ENCODE measurements at regions not wholly inside any gene's neighbourhood (a gene's known extent, or its start where the extent isn't known, plus 50 kb on each side); places are given as distances from the start of the nearest gene placed in this dataset.

DNA sequence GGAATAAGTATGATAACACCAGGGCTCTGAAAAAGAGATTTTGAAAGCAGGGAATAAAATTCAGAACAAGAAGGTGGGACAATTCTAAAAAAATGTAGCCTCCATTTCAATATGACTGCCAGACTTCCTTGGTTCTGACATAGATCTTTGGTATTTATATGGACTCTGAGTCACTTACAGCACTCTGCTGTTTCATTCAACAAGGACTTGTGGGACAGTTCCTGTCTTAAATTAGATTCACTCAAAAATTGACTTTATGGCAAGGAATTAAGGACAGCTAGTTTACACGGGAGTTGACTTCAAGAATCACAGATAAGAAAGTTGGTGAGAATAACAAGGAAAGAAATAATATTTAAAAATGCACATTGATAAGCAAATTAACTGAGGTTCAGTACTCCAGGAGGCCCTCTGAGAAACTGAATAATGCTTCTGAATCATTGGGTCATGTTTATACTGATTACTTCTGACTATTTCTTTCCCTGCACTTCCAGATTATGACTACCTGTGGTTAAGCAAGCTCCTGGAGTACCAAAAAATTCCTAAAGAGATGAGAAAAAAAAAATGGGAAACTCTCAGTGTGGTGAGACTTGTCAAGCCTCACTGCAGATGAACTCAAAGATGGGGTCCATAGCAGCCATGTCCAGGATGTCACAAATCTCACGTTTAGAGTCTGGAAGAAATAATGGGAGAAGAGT is 828.3 kb upstream of the PIK3C3 start:
- Histone ChIP-seq H3K9me3 (ENCODE audit: insufficient read depth in 2 of 2, low read depth in 1 of 2, low read length in 1 of 2) (no peaks in the 10 kb centered on the region), H3K18ac (ENCODE audit: extremely low read depth, low read length) (no peak overlapping the region), H3K4ac (replicated peaks; ENCODE audit: insufficient read length, low read depth, low read length) (no peak overlapping the region), H3K79me2 (ENCODE audit: control insufficient read depth in 1 of 2, insufficient read depth in 2 of 2, low read length in 2 of 2) (no peaks in the 10 kb centered on the region), H3K79me1 (ENCODE audit: low read depth, low read length) (no peaks in the 10 kb centered on the region), H4K20me1 (replicated peaks in 1 of 2; ENCODE audit: control insufficient read depth in 1 of 2, insufficient read depth in 2 of 2, low read length in 2 of 2) (no peaks in the 10 kb centered on the region), H3K56ac (replicated peaks; ENCODE audit: insufficient read length, low read depth, low read length) (no peak overlapping the region), H2BK15ac (ENCODE audit: low read length) (no peak overlapping the region), H3K4me2 (ENCODE audit: insufficient read depth in 1 of 2, low read depth in 2 of 2, low read length in 2 of 2) (no peak overlapping the region), H2BK20ac (ENCODE audit: low read length) (no peak overlapping the region), H3K36me3 (ENCODE audit: control insufficient read depth in 2 of 4, insufficient read depth in 4 of 4, low read length in 3 of 4) (no peaks in the 10 kb centered on the region), H3K4me3 (ENCODE audit: extremely low read depth in 1 of 4, insufficient read depth in 2 of 4, low read depth in 3 of 4, low read length in 4 of 4) (no peak overlapping the region), H3K23me2 (ENCODE audit: low read depth, low read length) (no peaks in the 10 kb centered on the region), H3K9ac (replicated peaks in 1 of 4; ENCODE audit: extremely low read depth in 1 of 4, low read depth in 3 of 4, low read length in 3 of 4) (no peak overlapping the region), H3K23ac (ENCODE audit: insufficient read length) (no peak overlapping the region), H3K4me1 (replicated peaks in 1 of 4; ENCODE audit: control insufficient read depth in 3 of 4, insufficient read depth in 4 of 4, low read length in 3 of 4) (no peaks in the 10 kb centered on the region), H4K8ac (ENCODE audit: extremely low read depth, insufficient read depth, low read length) (no peak overlapping the region), H2AK5ac (ENCODE audit: low read depth, low read length) (no peak overlapping the region), H3K27me3 (replicated peaks in 1 of 4; ENCODE audit: control insufficient read depth in 3 of 4, extremely low read depth in 1 of 4, insufficient read depth in 3 of 4, low read length in 3 of 4) (peaks cover 0 to 1% (median 0%) of the 10 kb centered on the region in 4 experiments; a peak in 1 of 7 replicates), H2BK120ac (replicated peaks; ENCODE audit: low read depth, low read length) (no peak overlapping the region), H2BK5ac (ENCODE audit: low read depth, low read length) (no peak overlapping the region), H3K27ac (ENCODE audit: low read depth, low read length) (no peak overlapping the region), H3K14ac (ENCODE audit: insufficient read length) (no peak overlapping the region), H4K5ac (ENCODE audit: insufficient read length, low read depth, low read length) (no peak overlapping the region), H2BK12ac (ENCODE audit: low read depth, low read length) (no peak overlapping the region), H2AFZ (ENCODE audit: low read length) (no peak overlapping the region), H4K91ac (replicated peaks; ENCODE audit: insufficient read length, low read length) (no peak overlapping the region)
- FAIRE-seq (no peak), DNase-seq (ENCODE audit: low read depth in 1 of 2, low spot score in 2 of 2) (no peak)
- WGBS, 2 experiments (ENCODE audit: extremely low coverage in 1 of 2, insufficient coverage in 1 of 2, insufficient read length in 1 of 2, insufficient replicate concordance in 2 of 2, low coverage in 1 of 2, low lambda C conversion rate in 2 of 2, missing lambda C conversion rate in 1 of 2) = 93% methylated on average over 2 of the region's 2 CpGs; no CpG with 5 or more reads in 1 of the 2 experiments
- ChIA-PET CTCF (ENCODE audit: partially characterized antibody) (no interaction called here), POLR2A (ENCODE audit: partially characterized antibody) (no interaction called here)
- TF ChIP-seq BACH1 (IDR thresholded peaks at IDR 0.05; ENCODE audit: low read length) = no peak
- TF ChIP-seq SRF (IDR thresholded peaks at IDR 0.05; ENCODE audit: low read depth, low read length) = no peak
- no peak for TF ChIP-seq CHD2 (IDR thresholded peaks at IDR 0.05; ENCODE audit: low read length)
- TF ChIP-seq ASH2L (IDR thresholded peaks at IDR 0.05; ENCODE audit: low read length) = no peak
- TF ChIP-seq CTBP2 (IDR thresholded peaks at IDR 0.05; ENCODE audit: borderline replicate concordance, insufficient read depth, insufficient read length, low read length) = no peak
- no peak for TF ChIP-seq EP300 (IDR thresholded peaks at IDR 0.05; ENCODE audit: borderline replicate concordance in 1 of 2, low read depth in 2 of 2, low read length in 2 of 2)
- TF ChIP-seq RAD21 (IDR thresholded peaks at IDR 0.05 in 1 of 2, conservative IDR thresholded peaks at IDR 0.05 in 1 of 2; ENCODE audit: low read depth in 2 of 2, low read length in 2 of 2) = no peak
- TF ChIP-seq FOSL1 (IDR thresholded peaks at IDR 0.05; ENCODE audit: insufficient read depth, low read depth, low read length) = no peak
- no peak for TF ChIP-seq SIX5 (IDR thresholded peaks at IDR 0.05; ENCODE audit: low read depth, low read length)
- TF ChIP-seq TCF12 (IDR thresholded peaks at IDR 0.05; ENCODE audit: low read depth, low read length) = no peak
- TF ChIP-seq JUND (IDR thresholded peaks at IDR 0.05; ENCODE audit: low read length) = no peak
- TF ChIP-seq RNF2 (IDR thresholded peaks at IDR 0.05; ENCODE audit: borderline replicate concordance, low read depth, low read length, missing control alignments, poor library complexity, severe bottlenecking) = no peak
- TF ChIP-seq EGR1 (IDR thresholded peaks at IDR 0.05; ENCODE audit: borderline replicate concordance, low read depth, low read length) = no peak
- TF ChIP-seq CREB1 (IDR thresholded peaks at IDR 0.05) = no peak

All from H1 (cell line).